NCI-H510A (cell line): ENCODE measurements at regions not wholly inside any gene's neighbourhood (a gene's known extent, or its start where the extent isn't known, plus 50 kb on each side); places are given as distances from the start of the nearest gene placed in this dataset.

Experiments used
- DNase-seq: peaks from one replicate; lab custom pipeline; 2025; lab: John Stamatoyannopoulos, UW

GRCh38 chr5:74576941-74577456, 63.5 kb downstream of the ENC1 start:
- DNase-seq, result no peak

GRCh38 chr5:74575741-74576538, 64.6 kb downstream of the ENC1 start:
- no peak for DNase-seq

- DNase-seq, result no peak
Measured at GRCh38 chr5:74570250-74570649, 70.3 kb downstream of the ENC1 start.

- no peak for DNase-seq
Measured at GRCh38 chr5:74567411-74567995, 73.0 kb downstream of the ENC1 start.

DNA sequence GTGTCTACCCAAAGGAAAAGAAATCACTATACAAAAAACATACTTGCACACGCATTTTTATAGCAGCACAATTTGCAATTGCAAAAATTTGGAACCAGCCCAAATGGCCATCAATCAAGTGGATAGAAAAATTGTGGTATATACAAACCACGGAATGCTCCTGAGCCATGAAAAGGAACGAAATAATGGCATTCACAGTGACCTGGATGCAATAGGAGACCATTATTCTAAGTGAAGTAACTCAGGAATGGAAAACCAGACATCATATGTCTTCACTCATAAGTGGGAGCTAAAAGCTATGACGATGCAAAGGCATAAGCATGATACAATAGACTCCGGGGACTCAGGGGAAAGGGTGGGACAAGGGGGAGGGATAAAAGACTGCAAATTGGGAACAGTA, 78.4 kb downstream of the ENC1 start:
- DNase-seq, result no peak

- DNase-seq, result no peak
Measured at GRCh38 chr5:74560245-74560644, 80.3 kb downstream of the ENC1 start.

DNA sequence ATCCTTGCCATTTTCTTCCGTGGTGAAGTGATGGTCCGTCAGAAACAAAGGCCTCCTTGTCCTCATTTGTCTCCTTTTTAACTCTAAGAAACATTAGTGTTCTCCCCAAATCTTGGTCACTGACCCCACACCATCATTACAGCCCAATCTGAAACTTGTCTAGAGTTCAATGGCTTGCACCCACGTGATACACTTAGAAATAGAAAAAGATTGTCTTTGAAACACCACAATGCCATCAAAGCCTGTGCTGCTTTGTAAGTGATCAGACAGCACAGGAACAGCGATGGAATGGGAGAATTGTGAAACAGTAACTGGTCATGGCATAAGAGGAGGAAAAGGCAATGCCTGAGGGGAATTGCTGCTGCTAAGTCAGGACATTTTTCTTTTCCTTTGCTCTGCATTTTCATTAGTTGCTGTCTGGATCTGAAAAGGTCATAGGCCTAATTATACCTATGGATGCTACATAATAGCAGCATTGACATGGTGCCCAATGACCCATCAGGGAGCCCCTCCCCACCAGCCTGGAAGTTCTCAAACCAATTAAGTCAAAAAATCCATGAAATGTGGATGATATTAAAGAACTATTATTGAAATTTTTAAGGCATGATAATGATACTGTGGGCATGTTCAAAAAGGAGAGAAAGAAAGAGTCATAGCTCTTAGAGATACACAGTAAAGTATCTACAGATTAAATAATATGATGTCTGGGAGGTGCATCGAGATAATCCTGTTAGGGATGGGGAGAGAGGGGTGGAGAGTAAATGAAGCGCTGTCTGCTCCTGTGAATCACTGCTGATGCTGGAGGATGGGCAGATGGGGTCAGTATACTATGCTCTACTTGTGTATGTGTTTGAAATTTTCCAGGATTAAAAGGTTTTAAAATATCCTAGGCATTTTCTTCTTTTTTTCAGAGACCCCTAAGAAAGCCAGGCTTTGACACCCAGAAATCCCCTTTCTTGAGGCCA, 83.6 kb downstream of the ENC1 start:
- DNase-seq, result no peak

- no peak for DNase-seq
Measured at GRCh38 chr5:74556006-74556405, 84.5 kb downstream of the ENC1 start.

DNA sequence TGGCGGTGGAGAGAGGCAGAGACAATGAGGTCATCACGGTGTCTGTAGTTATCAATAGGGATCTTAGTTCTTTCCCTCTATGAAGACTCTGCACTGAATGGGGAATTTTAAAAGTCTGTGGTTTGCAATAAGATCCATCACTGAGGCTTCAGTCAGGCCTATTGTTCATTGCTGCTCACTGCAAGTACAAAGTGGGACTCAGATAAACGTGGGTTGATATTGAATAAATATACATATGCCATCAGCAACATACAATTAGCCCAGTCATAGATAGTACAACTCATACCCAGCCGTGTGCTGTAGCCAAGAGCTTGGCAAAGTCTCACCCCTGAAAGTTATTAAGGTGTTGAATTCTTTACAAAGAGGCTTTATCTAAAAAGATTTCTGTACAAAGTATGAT, 88.4 kb downstream of the ENC1 start:
- DNase-seq, result no peak

- DNase-seq, result no peak
Measured at GRCh38 chr5:74550927-74551326, 89.6 kb downstream of the ENC1 start.

DNA sequence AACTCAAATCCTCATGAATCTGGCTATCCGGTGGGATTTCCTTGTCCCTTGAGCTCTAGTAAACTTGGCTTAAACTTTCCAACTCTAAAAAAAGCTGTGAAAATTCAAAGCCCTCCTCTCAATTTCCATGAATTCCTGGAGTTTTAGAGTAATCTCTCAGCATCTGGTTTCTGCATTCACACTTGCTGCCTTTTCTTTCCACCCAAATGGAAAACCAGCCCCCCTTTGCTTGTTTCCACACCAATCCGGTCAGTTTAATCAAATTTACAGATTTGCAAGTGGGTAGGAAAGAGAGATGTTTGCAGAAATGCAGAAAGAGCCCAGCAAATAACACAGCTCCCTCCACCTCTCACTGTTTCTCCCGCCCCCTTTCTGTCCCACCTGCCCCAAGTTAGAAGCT, 91.1 kb downstream of the ENC1 start:
- no peak for DNase-seq

GRCh38 chr5:74546796-74547195, 93.7 kb downstream of the ENC1 start:
- DNase-seq, result no peak

- no peak for DNase-seq
Measured at GRCh38 chr5:74544811-74545210, 95.7 kb downstream of the ENC1 start.

DNA sequence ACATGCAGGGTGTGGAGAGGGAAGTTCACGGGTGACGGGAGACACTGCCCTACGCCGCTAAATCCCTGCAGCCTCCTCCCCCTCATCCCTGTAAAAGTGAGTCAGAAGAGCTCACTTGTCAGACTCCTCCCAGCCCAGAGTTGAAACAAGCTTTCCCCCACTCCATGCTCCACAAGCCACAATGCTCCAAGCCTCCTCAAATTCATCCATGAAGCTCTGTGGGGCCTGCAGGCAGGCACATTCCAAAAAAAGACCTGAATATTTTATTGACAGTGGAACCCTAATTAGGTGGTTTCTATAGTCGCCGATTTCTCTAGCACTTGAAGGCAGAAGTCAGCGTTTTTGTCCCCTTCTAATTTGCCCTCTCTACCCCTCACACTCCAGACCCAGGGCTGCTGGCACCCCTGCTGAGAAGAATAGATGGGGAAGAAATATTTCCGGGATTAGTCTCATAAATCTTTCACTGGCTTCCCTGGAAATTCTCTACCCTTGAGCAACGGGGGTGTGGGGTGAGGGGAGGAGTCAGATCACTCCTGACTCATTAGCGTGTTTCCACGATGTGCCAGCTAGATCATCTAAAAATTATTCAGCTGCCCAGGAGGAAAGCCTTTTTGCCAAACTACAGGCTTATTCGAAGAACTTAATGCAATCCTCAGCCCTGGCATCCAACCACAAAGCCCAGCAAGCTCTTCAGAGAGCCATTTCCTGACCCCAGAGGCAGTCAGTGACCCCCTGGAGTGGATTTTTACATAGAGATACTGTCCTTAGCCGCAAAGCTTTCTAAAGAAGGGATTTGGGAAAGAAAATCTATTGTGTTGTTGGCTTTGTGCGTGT, 97.1 kb downstream of the ENC1 start:
- peak; percentile 1 for DNase-seq

- DNase-seq, result no peak
Measured at GRCh38 chr5:74542482-74542881, 98.0 kb downstream of the ENC1 start.

DNA sequence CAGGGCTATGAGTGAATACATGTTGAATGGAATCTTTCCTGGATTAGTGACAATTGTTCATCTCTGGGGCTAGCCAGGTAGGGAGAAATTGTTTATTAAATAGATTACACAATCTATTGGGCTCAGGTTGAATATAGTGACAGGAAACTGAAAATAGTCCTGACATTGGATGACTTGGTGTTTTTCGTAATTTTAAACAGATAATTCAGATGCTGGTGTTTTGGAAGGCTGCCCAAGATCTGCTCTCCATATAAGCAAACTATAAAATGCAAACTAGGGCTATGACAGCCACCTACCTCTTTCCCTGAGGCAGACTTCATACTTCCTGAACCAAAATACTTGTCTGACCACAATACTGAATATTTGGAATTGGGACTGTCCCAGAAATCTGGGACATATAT, 99.1 kb downstream of the ENC1 start:
- DNase-seq, result no peak

GRCh38 chr5:74540622-74541021, 99.9 kb downstream of the ENC1 start:
- no peak for DNase-seq

- no peak for DNase-seq
Measured at GRCh38 chr5:74539986-74540385, 100.5 kb downstream of the ENC1 start.

DNA sequence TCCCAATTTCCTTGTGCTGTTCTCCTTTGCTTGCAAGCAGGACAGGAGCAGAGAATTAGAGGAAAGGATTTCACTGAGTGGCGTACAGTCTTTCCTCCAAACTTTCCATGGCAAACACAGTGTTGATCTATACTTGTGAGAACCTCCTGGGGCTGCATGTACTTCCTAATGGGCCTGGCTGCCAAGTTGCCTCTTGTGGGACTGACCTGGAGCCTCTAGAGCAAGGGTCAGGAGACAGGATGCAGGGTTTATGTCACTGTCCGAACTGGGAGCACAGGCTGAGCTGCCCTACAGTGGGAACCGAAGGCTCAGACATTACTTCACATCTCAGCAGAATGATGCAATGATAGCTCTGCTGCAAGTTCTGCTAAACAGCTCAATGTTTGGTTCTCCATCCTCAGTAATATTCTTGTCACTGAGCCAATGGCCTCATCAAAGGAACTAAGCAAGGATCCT, 102.3 kb downstream of the ENC1 start:
- DNase-seq, result no peak

GRCh38 chr5:74536658-74537057, 103.9 kb downstream of the ENC1 start:
- no peak for DNase-seq

DNA sequence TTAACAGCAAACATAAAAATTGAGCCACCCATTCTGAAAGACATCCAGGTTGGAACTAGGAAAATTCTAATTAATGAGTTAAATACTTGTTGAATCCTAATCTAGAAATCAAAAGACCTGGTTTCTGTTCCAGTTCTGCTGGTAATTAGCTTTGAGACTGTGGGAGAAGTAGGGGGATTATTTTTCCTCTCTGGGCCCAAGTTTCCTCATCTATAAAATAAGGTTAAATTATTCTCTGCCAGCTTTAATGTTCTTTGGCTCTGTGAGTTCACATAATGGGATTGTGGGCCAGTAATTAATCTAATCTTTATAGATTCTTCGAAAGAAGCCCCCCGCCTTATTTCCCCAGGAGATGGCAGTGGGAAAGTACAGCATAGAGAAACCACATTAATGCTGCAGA, 104.6 kb downstream of the ENC1 start:
- no peak for DNase-seq
